ENCODE measurements at regions not wholly inside any gene's neighbourhood (a gene's known extent, or its start where the extent isn't known, plus 50 kb on each side); places are given as distances from the start of the nearest gene placed in this dataset.

GRCh38 chr9:118670011-118670953, 699.0 kb downstream of the BRINP1 start:
- TF ChIP-seq, protein P1, sequence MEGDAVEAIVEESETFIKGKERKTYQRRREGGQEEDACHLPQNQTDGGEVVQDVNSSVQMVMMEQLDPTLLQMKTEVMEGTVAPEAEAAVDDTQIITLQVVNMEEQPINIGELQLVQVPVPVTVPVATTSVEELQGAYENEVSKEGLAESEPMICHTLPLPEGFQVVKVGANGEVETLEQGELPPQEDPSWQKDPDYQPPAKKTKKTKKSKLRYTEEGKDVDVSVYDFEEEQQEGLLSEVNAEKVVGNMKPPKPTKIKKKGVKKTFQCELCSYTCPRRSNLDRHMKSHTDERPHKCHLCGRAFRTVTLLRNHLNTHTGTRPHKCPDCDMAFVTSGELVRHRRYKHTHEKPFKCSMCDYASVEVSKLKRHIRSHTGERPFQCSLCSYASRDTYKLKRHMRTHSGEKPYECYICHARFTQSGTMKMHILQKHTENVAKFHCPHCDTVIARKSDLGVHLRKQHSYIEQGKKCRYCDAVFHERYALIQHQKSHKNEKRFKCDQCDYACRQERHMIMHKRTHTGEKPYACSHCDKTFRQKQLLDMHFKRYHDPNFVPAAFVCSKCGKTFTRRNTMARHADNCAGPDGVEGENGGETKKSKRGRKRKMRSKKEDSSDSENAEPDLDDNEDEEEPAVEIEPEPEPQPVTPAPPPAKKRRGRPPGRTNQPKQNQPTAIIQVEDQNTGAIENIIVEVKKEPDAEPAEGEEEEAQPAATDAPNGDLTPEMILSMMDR (IDR thresholded peaks at IDR 0.05) = no peak
- no peak for TF ChIP-seq POLR2A (IDR thresholded peaks at IDR 0.05)

Measured in adrenal gland (tissue), 5 donors.